NCI-H345 treated with DMSO at 0.1 percent for 48 hours (cell line): ENCODE measurements at regions not wholly inside any gene's neighbourhood (a gene's known extent, or its start where the extent isn't known, plus 50 kb on each side); places are given as distances from the start of the nearest gene placed in this dataset.

Experiments
- DNase-seq: peaks from one replicate; lab custom pipeline; 2025; ENCODE audit not compliant: unreplicated experiment; lab: John Stamatoyannopoulos, UW

DNA sequence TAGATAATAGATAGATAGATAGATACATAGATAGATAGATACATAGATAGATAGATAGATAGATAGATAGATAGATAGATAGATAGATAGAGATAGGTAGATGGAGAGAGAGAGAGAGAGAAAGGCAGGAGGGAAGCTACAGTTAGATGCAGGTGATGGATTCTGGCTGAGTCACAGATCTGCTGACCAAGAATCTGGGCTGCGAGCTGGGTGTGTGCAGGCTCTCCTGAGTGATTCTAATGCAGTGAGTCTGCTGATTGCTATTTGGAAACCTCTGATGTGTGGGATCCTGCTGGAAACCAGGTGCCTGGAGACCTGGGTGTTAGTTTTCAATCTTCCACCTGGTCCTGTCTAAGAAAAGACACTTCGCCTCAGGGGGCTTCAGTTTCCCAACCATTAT lies 1441.8 kb downstream of the TBC1D22A start:
- DNase-seq: no peak

DNA sequence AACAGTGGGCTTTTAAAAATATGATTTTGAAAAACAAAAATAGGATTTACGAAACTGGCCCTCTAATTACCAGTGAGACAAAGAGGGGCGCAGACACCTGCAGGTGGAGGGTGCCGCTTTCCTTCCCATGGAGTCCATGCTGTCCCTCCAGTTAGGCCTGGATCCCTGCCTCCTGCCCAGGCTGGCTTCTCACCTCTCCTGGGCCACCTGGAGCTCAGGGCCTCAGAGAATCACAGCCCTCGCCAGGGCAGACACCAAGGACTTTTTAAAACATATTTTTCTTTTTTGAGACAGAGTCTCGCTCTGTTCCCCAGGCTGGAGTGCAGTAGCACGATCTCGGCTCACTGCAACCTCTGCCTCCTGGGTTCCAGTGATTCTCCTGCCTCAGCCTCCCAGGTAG lies 1437.2 kb downstream of the TBC1D22A start:
- DNase-seq: no peak

DNA sequence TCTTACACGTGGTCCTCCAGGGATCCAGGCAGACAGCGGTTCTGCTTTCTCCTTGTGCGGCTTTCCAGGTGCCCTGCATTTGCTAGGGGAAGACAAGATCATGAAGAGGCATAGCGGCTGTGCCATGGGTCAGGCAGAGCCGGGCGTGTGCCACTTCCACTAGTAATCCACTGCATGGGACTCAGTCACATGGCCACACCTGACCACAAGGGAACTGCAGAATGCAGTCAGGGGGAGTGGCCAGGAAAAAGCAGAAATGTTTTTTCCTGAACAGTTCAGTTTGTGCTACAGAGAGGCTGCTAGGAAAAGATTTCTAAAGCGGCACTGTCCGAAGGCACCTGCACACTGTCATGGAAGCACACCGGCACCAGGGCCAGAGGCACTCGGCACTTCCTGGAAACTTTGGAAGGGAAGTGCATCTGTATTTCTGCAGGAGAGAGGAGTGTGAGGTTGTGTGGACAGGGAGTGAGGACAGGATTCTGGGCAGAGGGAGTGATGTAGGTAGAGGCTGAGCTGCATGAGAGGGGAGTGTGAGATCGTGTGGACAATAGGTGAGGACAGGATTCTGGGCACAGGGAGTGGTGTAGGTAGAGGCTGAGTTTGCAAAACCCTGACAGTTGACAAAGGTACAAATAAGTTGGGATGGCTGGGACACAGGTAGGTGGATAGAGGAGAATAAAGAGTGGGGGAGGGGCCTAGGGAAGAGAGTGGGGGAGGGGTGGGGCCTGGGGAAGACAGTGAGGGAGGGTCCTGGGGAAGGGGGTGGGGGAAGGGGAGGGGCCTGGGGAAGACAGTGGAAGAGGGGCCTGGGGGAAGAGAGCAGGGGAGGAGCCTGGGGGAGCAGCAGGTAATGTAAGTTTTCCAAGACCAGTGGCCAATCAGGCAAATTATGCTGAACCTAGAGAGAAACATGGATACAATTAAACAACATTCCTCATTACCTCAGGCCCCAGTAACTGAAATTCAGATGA lies 1436.3 kb downstream of the TBC1D22A start:
- no peak for DNase-seq

DNA sequence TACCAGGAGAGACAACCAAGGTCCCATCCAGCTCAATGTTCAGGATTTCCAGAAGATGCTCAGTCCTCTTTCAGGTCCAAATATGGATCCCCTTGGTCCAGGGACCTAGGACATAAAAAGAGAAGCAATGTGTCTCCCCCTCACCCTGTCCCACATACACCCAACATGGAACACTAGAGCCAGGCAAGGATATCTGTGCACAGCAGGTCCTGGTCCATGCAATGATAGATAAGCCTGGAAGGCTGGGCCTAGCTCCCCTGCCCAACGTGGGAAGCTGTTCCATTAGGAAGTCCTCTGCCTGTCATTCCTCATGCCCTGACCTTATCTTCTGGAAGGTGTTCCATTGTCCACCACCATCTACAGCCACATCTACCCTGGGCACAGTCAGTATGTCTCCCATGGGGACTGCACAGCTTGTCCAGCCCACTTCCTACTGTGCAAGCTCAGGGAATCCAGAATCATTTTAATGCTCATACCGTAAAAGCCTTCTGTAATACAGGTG lies 1434.8 kb downstream of the TBC1D22A start:
- no peak for DNase-seq

DNA sequence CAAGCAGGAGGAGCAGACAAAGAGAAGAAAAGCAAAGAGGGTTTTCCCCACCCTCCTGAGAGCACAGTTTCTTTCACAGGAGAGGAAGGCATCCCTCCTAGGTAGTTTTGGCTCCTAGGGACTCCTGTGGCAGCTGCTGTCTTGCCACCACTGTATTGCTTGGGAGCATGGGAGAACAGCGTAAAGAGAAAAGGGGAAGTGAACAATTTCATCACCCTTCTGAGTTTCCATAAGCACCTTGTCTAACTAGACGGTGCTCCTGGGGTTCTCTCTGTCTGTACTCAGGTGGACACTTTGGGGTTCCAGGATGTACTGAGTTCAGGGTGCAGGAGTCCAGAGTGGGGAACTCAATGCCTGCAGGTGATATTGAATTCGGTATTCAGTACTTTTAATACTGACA lies 1430.5 kb downstream of the TBC1D22A start:
- DNase-seq: no peak

DNA sequence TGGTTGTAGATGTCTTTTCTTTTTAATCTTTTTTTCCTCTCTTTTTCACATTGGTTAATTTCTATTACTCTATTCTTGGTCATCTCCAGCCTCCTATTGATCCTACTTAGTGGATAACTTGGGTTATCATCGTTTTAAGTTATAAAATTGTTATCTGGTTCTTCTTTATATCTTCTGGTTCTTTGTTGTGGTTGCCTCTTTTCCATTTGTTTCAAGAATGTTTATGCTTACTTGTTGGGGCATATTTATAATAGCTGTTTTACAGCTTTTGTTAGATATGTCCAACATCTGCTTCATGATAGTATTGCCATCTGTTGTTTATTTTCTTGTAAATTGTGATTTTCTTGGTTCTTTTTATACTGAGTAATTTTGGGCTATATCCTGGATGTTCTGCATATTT lies 1429.6 kb downstream of the TBC1D22A start:
- no peak for DNase-seq

DNA sequence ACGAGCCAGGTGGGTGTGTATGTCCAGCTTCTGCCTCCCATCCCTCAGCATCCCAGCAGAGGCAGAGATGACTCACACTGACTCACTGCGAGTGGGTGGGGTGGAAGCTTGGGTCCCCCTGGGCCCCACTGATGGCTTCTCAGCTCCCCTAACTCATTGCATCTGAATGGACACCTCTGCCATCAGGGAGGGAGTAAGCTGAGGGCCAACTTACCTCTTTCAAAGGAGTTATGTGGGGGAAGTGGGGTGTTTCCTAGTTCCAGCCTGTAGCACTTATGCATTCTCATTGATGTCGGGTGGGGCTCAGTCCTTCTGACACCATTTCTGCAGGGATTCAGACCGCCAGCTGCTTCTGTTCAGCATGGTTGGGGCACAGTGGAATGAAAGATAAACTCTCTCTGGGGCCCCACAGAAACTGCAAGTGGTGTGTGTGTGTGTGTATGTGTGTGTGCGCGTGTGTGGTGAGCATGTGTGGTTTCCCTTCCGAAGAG lies 1425.8 kb downstream of the TBC1D22A start:
- no peak for DNase-seq

DNA sequence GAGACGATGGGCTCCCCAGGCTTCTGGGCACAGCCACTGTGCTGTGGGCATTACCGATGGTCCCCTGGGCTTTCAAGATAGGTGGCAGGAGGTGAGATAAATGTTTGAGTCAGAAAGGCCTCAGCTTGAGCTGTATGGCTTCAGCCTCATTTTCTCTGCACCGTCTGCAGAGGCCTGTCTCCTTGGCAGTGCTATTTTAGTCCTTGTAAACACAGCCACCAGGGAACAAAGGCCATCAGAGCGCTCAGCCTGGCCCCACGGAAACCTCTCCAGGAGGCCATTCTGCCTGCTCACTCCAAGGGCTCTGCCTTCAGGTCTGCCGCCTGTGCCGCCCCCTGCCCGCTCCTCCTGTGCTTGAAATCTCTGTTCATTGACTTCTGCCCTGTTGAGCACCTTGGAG lies 1424.9 kb downstream of the TBC1D22A start:
- DNase-seq: peak; percentile 34

DNA sequence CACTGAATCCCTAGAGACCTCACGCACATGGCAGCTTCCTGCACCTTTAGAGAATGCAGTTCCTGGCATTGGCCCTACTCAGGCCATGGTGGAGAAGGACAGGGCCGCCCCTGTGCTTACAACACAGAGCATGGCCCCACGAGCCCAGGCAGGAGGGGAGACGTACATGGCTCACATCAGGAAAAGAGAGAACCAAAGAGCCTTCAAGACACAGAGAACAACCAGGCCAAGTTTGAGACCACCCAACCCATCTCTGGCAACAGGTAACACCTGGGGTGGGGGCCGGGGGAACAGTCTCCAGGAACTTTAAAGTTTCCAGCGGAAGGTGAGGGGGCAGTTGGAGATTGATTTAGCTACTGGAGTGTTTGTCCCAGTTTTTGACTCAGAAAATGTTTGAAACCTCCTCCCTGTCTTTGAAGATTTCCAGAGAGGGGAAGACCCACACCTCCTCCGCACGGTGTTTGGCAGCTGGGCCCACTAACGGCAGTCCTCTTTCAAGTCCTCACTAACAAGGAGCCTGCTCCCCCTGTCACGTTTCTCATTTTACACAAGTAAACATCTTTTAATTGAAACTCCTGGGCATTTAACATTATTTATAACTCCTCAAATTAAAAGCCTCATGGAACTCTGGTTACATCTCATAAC lies 1423.8 kb downstream of the TBC1D22A start:
- no peak for DNase-seq

DNA sequence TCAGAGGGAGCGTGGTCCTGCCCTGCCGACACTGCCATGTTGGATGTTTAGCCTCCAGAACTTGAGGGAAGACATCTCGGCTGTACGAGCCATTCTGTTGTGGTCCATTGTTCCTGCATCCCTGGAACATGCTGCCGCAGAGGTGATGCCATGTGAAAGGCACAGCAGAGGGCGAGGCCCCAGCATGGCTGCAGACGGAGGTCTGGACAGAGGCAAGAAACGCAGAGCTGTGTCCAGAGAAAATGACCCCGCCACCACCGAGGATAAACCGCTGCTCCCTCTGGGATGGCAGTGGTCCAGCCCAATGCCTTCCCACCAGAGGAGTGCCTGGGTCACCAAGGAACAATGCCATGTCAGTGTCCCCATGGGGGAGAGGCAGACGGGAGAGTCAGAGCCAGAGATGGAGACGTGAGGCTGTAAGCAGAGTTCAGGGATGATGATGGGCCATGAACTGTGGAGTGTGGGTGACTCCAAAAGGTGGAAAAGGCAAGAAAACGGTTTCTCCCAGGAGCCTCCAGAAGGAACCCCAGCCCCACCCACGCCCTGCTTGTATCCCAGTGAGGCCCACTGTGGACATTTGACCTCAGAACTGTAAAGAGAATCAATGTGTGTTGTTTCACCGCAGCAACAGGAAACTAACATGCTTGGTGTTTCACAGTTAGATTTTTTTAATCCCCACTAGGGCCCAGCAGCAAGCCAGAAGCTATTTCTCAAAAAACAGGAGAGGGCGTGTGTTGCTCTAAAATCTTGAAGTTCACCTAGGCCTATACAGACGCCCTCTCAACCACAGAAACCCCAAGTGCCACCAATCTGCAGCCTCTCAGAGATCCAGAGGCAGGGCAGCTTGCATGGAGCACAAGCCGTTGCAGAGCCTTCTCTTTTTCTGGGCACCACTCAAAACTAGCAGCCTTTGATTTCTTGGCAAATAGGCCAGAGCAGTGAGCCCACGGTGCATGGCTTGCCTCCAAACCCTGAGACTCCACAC lies 1422.9 kb downstream of the TBC1D22A start:
- DNase-seq: no peak

DNA sequence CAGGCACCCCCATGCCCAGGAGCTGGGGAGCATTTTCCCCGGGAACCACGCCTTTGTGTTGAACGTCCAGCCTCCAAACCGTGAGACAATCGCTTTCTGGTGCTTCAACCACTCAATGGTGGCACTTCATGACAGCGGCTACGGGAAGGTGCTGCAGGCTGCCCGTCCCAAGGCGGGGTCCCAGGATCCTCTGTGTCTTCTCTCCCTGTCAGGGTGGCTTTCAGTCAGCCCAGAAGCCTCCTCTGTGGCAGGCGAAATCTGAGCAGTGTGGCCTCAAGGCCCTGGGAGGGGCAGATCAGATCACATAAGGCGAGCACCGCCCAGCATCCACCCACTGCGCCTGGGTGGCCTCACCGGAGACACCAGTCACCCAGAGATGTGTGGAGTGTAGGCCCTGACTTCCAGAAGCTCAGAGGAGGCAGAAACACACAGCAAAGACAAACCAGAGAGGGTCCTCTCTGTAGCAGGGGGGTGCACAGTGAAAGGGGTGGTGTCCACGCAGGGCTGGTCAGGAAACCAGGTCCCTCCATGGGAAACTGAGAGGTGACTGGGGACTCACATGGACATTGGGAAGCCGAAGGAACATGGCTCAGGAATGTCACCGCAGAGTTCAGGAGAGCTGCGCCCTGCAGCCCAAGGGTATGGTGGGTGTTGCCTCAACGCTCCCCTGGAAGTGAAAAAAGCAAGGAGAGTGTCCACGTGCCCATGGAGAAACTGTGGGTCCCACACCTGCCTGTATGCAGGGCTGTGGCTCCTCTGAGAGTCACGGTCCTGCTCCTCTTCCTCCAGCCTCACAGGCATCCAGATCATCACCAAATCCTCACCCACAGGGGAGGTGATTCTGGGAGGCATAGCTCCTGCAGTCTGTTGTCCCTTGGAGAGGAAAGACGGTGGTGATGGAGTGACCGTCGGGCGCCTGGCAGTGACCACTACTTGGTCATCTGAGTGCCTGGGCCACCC lies 1420.7 kb downstream of the TBC1D22A start:
- no peak for DNase-seq

DNA sequence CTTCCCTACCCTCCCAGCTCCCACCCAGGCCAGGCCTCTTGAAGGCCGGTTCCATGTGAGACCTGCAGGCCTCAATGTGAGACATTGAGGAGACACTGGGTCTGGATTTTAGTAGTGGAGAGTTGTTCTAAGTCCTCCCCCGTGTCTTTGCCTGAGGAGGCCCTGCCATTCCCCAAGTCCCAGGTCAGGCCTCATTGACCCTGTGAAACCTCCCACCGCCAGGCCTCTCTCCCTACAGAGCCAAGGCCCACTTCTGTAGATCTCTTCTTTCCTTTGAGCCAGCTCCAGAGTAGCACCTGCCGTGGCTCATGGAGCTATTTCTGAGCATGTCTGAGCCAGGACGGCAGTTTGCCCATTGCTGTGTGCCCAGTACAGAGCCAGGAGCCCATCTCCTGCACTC lies 1419.6 kb downstream of the TBC1D22A start:
- DNase-seq: no peak

DNA sequence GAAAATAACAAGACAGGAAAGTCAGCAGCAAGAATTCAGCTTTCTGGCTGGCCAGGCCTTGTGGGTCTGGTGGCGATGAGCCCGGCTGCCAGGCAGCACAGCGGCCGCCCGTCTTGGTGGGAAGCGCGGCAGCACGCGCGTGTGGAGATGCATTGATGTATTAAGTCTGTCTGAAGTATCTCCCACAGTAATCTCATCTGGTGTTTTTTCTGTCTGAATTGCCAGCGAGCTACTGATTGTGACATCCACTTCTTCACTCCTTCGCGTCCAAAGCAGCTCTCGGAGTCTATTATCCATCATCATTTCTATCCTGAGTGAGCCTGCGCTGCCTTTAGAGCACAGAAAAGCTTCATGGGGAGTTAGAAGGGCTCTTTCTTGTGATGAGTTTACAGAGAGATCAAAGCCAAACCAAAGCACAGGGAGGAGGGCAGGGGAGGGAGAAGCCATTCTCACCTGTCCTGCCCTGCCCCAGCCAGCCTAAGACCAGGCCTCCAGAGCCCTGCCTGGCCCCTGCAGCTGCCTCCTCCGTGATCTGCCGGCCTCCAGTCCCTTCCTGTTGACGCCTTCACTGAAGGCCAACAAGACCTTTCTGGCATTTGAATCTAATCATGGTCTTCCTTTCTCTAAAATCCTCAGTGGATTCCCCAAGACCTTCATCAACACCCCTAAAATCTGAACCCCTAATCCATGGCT lies 1419.0 kb downstream of the TBC1D22A start:
- DNase-seq: no peak

DNA sequence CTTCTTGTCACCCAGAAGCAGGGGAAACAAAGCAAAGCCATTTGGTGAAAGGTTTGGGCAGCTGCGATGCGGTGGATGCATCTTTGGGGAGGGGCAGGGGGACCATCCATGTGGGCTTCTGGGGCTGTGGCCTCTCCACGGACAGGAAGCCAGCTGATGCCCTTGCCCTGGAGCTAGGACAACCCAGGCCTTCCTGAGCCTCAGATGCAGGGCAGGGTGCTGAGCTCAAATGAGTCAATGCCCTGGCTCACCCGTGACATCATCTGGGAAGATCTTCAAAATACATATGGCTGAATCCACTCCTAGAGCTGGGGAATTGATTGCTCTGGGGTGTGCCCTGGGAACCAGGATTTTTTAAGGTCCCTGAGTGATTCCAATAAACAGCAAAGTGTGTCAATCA lies 1418.2 kb downstream of the TBC1D22A start:
- no peak for DNase-seq

DNA sequence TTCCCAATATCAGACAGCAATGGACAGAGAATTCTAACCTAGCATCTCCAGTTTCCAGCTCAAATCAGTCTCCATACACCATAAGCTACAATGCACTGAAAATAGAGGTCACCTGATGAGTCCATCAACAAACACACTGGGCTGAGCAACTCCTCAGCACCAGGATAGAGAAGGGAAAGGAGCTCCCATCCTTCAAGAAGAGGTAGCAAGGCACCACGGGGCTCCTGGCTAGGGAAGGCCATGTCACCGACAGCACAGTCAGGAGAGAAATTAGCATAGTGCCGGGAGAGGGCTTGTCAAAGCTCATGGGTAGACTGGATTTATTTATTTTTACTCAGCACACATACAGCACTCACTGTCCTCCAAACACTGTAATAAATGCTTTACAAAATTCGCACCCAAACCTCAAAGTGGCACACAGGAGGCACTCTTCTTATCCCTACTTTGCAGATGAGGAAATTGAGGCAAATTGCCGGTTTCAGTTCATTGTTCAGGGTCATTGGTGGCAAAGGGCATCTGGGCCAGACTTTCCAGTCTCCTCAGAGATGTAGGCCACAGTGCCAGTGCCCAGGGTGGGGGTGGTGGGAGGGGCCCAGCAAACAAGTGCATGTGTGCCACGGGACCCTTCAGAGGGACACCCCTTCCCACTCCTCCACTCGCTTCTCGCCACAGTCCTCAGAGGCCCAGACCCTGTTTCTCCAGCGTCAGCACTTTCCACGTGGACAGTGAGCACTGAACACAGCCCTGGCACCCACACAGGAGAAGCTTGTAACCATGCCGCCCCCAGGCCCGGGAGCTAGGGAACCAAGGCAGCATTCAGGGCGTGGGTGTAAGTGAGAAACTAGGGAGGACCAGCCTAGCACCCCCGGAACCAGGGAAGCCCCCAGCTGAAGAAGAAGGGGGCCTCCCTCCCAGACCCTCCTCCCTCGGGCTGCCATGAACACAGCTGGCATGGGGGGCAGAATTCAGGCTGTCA lies 1417.4 kb downstream of the TBC1D22A start:
- no peak for DNase-seq

DNA sequence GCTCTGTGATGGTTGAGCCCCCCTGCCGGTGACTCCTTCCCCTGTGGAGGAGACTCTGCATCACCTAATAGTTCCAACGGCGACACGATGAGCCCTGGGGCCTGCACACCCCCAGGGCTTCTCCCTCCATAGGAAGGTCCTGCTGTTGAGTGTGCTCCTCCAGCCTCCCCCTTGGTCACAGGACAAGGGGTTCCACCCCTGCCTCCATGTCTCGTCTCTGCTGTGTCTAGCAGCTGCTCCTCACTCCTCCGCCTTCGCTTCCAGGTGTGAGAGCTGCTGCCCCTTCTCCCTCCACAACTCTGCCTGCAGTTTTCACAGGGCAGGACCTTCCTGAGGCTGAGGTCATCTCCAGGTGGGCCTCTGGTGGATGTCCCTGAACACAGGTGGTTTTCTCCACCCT lies 1416.1 kb downstream of the TBC1D22A start:
- DNase-seq: no peak

DNA sequence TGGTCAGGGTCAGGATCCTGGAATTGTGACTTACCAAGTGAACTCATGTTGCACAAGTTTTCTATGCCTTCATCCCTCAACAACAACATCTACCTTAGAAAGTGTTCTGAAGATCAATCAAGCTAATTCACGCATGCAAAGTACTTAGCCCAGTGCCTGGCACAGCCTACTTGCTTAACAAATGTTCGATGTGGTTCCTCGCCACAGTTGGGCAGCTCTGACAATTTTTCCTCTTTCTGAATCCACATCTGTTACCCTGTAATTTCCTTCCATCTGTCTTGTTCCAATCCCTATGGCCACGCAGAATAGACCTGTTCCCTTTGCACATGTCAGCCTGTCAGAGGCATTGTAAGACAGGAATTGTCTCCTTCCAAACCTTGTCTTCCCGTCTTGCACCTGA lies 1415.2 kb downstream of the TBC1D22A start:
- no peak for DNase-seq

DNA sequence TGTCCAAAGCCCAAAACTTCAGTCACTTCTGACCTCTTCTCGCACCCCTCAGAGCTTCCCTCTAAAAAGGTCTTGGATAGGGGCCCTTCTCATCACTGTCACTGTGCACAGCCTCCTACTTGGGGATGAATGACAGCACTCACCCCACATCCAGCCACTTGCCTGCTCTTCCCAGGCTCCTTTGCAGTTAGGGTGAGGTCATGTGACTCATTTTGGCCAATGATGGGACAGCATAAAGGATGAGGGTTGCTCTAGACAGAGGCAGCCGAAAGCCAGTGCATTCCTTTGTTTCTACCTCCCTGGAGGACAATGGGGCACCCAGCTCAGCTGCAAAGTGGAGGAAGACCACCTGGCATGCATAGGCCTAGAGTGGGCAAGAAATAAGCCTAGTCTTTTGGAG lies 1413.3 kb downstream of the TBC1D22A start:
- no peak for DNase-seq
